HEK293 (cell line): ENCODE measurements at regions not wholly inside any gene's neighbourhood (a gene's known extent, or its start where the extent isn't known, plus 50 kb on each side); places are given as distances from the start of the nearest gene placed in this dataset.

Experiments
- AEBP2 ChIP-seq: fragments of 450-650 bp; formaldehyde crosslinking; IDR thresholded peaks from 2 replicates; pipeline ENCODE4 v1.5.1; 2016; ENCODE audit warnings: missing biosample characterization, missing genetic modification characterization, borderline replicate concordance
- CTCF ChIP-seq: fragments of 450-650 bp; formaldehyde crosslinking; IDR thresholded peaks from 2 replicates; pipeline ENCODE4 v1.5.1; 2016; ENCODE audit warnings: missing biosample characterization, missing genetic modification characterization
- ZBTB17 ChIP-seq: fragments of 450-650 bp; formaldehyde crosslinking; IDR thresholded peaks from 2 replicates; pipeline ENCODE4 v1.5.1; 2016; ENCODE audit warnings: missing biosample characterization, missing genetic modification characterization
- ZNF558 ChIP-seq: fragments of 450-650 bp; formaldehyde crosslinking; IDR thresholded peaks from 2 replicates; pipeline ENCODE4 v1.5.1; 2016; ENCODE audit warnings: missing biosample characterization, missing genetic modification characterization

GRCh38 chr11:100581318-100581717 lies 105.8 kb upstream of the ARHGAP42 start:
- no peak for TF ChIP-seq CTCF
- TF ChIP-seq ZBTB17 (tag by site-specific recombination) = no peak
- TF ChIP-seq AEBP2 = no peak
- no peak for TF ChIP-seq ZNF558 (tag by site-specific recombination)
